MG63 (cell line): ENCODE measurements at regions not wholly inside any gene's neighbourhood (a gene's known extent, or its start where the extent isn't known, plus 50 kb on each side); places are given as distances from the start of the nearest gene placed in this dataset.

Source experiments
- DNase-seq: peaks from one replicate; pipeline ENCODE4 v3.0.0-alpha.2; 2020
- H3K27me3 ChIP-seq: fragments of 250-450 bp; sonication (Bioruptor Pico); 2 replicates; pipeline ENCODE4 v1.5.1; 2020; ENCODE audit warnings: mild to moderate bottlenecking, moderate library complexity
- H3K36me3 ChIP-seq: fragments of 250-450 bp; sonication (Bioruptor Pico); 2 replicates; pipeline ENCODE4 v1.5.1; 2020; ENCODE audit warnings: mild to moderate bottlenecking, moderate library complexity
- H3K4me3 ChIP-seq: fragments of 250-450 bp; sonication (Bioruptor Pico); 2 replicates; pipeline ENCODE4 v1.5.1; 2020; ENCODE audit warnings: mild to moderate bottlenecking, moderate library complexity
- H3K9me3 ChIP-seq: fragments of 250-450 bp; sonication (Bioruptor Pico); 2 replicates; pipeline ENCODE4 v1.5.1; 2020; ENCODE audit warnings: mild to moderate bottlenecking, moderate library complexity

DNA sequence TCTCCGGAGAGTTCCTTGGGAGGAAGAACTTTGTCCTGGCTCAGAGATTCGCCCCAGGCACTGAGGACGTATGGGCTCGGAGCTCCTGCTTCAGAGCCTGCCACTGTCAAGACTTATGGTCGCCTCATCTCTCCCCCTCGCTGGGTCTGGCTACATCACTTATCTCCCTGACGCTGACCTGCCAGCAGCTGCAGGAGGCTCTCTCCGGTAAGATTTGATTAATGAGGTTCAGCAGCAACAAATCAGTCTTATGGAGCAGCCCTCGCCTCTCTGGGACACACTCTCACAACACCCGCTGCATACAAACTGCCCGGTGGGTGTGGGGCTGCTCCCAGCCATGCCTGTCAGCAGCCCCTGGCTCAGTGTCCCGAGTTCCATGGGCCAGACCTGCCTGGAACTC lies 297.8 kb downstream of the RRAGC start:
- no peaks in the 10 kb centered on the region for H3K36me3 ChIP-seq
- H3K9me3 ChIP-seq: no peaks in the 10 kb centered on the region
- no peak overlapping the region for H3K4me3 ChIP-seq
- no peak for DNase-seq
- no peaks in the 10 kb centered on the region for H3K27me3 ChIP-seq

GRCh38 chr1:38561110-38561509 lies 298.5 kb downstream of the RRAGC start:
- DNase-seq: no peak
- Histone ChIP-seq H3K36me3 (no peaks in the 10 kb centered on the region), H3K4me3 (no peak overlapping the region), H3K27me3 (no peaks in the 10 kb centered on the region), H3K9me3 (no peaks in the 10 kb centered on the region)

DNA sequence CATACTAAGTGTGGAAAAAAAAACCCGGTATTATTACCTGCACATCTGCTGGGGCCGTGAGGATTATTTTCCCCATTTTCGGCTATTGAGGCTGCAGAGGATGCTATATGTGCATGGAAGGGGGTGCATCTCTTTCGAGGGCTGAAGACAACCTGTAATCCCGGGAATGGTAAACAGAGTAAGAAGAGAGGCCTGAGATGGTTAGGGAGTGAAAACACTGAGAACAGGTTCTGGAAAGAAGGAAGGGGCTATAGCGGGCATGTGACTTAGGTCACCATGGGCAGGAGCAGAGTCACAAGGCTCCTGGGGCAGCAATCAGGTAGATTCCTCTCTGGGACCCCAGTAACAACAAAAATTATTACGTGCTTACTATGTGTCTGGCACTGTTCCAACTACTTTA lies 299.1 kb downstream of the RRAGC start:
- H3K27me3 ChIP-seq: no peaks in the 10 kb centered on the region
- no peak overlapping the region for H3K4me3 ChIP-seq
- no peak for DNase-seq
- H3K36me3 ChIP-seq: no peaks in the 10 kb centered on the region
- no peaks in the 10 kb centered on the region for H3K9me3 ChIP-seq

GRCh38 chr1:38559446-38560165 lies 300.0 kb downstream of the RRAGC start:
- Histone ChIP-seq H3K9me3 (no peaks in the 10 kb centered on the region), H3K4me3 (no peak overlapping the region), H3K27me3 (no peaks in the 10 kb centered on the region), H3K36me3 (no peaks in the 10 kb centered on the region)
- DNase-seq: no peak

GRCh38 chr1:38558500-38559445 lies 300.8 kb downstream of the RRAGC start:
- H3K4me3 ChIP-seq: no peak overlapping the region
- no peak for DNase-seq

GRCh38 chr1:38558055-38558454 lies 301.5 kb downstream of the RRAGC start:
- no peak overlapping the region for H3K4me3 ChIP-seq
- DNase-seq: no peak
- no peaks in the 10 kb centered on the region for H3K9me3 ChIP-seq
- no peaks in the 10 kb centered on the region for H3K27me3 ChIP-seq
- H3K36me3 ChIP-seq: no peaks in the 10 kb centered on the region

More at GRCh38 chr1:38558500-38559445, 300.8 kb downstream of the RRAGC start:
- Histone ChIP-seq H3K36me3 (no peaks in the 10 kb centered on the region), H3K27me3 (no peaks in the 10 kb centered on the region), H3K9me3 (no peaks in the 10 kb centered on the region)

DNA sequence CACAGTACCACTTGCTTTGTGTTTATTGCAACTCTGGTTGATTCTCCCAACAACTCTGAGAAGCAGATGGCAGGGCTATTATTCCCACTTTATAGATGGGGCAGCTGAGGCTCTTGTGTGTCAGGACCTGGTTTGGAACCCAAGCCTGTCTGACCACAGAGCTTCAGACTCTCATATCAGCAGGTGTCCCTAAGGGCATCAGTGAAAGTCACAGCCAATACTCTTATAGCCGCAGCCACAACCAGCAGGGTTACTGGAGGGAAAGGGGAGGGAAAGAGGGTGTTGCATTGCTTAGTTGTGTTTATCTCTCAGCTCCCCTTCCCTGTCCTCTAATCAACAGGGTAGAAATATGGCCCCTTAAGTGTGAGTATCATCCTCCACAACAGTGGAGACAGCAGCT lies 304.0 kb downstream of the RRAGC start:
- DNase-seq: no peak
- H3K9me3 ChIP-seq: no peaks in the 10 kb centered on the region
- no peaks in the 10 kb centered on the region for H3K36me3 ChIP-seq
- H3K4me3 ChIP-seq: no peak overlapping the region
- H3K27me3 ChIP-seq: no peaks in the 10 kb centered on the region

- H3K36me3 ChIP-seq: no peaks in the 10 kb centered on the region
- no peak for DNase-seq
- H3K27me3 ChIP-seq: no peaks in the 10 kb centered on the region
- H3K4me3 ChIP-seq: no peak overlapping the region
- H3K9me3 ChIP-seq: no peaks in the 10 kb centered on the region
These were observed 304.4 kb downstream of the RRAGC start for GRCh38 chr1:38555130-38555529.

GRCh38 chr1:38551318-38552307 lies 308.0 kb downstream of the RRAGC start:
- H3K27me3 ChIP-seq: no peaks in the 10 kb centered on the region
- no peaks in the 10 kb centered on the region for H3K36me3 ChIP-seq
- no peaks in the 10 kb centered on the region for H3K9me3 ChIP-seq
- no peak for DNase-seq
- H3K4me3 ChIP-seq: no peak overlapping the region

- Histone ChIP-seq H3K4me3 (no peak overlapping the region), H3K36me3 (no peaks in the 10 kb centered on the region), H3K9me3 (no peaks in the 10 kb centered on the region), H3K27me3 (no peaks in the 10 kb centered on the region)
- DNase-seq: no peak
These were observed 310.4 kb downstream of the RRAGC start for GRCh38 chr1:38549191-38549590.

DNA sequence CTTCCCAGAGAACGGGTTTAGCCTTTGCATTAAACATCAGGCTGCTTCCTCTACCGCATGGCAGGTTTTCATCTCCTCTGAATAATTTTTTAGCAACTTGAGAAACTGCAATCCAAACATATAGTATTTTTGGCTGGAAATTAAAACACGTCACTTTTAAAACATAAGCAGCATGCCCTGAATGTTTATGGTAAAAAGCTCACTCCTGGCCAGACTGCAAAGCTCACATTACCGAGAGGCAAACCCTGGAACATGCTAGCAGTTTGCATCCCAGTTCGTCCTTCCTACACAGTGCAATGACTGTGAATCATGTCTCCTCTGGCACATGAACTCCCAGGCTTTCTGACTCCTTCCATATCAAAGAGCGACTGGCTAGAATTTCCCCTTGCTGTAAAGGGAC lies 312.3 kb downstream of the RRAGC start:
- DNase-seq: peak; percentile 86
- H3K36me3 ChIP-seq: no peaks in the 10 kb centered on the region
- H3K9me3 ChIP-seq: no peaks in the 10 kb centered on the region
- H3K27me3 ChIP-seq: no peaks in the 10 kb centered on the region
- H3K4me3 ChIP-seq: no peak overlapping the region

GRCh38 chr1:38546636-38547035 lies 312.9 kb downstream of the RRAGC start:
- Histone ChIP-seq H3K9me3 (no peaks in the 10 kb centered on the region), H3K27me3 (no peaks in the 10 kb centered on the region), H3K36me3 (no peaks in the 10 kb centered on the region), H3K4me3 (no peak overlapping the region)
- DNase-seq: peak; percentile 70

DNA sequence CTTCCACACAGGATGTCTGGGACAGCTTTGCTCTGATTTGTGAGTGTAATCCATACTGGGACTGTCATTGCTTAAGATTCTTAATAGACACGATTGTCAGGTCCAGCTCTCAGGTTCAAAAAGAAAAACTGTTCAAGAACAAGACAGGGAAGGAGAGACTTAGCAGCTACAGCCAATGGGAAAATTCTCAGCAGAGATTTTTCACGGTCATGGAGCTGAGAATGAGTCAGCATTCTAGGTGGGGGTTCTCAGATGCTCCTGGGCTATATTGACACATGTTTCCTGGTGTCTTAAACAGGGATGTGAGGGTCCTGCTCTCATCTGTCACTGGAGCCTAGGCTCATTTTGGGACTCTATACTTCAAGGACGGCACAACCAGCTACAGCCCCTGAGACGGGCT lies 318.3 kb downstream of the RRAGC start:
- Histone ChIP-seq H3K27me3 (no peaks in the 10 kb centered on the region), H3K4me3 (no peak overlapping the region), H3K9me3 (no peaks in the 10 kb centered on the region), H3K36me3 (no peaks in the 10 kb centered on the region)
- DNase-seq: no peak

- Histone ChIP-seq H3K4me3 (no peak overlapping the region), H3K27me3 (no peaks in the 10 kb centered on the region), H3K36me3 (no peaks in the 10 kb centered on the region), H3K9me3 (no peaks in the 10 kb centered on the region)
- DNase-seq: no peak
These were observed 319.6 kb downstream of the RRAGC start for GRCh38 chr1:38539931-38540330.

- Histone ChIP-seq H3K9me3 (no peaks in the 10 kb centered on the region), H3K27me3 (no peaks in the 10 kb centered on the region), H3K4me3 (no peak overlapping the region), H3K36me3 (no peaks in the 10 kb centered on the region)
- no peak for DNase-seq
These were observed 320.7 kb downstream of the RRAGC start for GRCh38 chr1:38538834-38539233.

DNA sequence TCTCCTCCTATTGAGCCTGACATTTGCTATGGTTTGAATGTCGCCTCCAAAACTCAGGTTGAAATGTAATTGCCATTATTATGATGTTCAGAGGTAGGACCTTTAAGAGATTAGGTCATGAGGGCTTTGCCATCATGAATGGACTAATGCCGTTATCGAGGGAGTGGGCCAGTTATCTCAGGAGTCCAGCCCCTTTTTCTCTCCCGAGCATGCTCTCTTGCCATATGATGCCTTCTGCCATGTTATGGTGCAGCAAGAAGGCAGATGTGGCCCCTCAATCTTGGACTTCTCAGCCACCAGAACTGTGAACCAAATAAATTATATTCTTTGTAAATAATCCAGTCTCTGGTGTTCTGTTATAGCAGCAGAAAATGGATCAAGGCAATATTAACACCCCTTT lies 323.5 kb downstream of the RRAGC start:
- Histone ChIP-seq H3K9me3 (no peaks in the 10 kb centered on the region), H3K27me3 (no peaks in the 10 kb centered on the region), H3K36me3 (no peaks in the 10 kb centered on the region), H3K4me3 (no peak overlapping the region)
- DNase-seq: no peak

- peak; percentile 41 for DNase-seq
- H3K27me3 ChIP-seq: no peaks in the 10 kb centered on the region
- no peak overlapping the region for H3K4me3 ChIP-seq
- no peaks in the 10 kb centered on the region for H3K9me3 ChIP-seq
- no peaks in the 10 kb centered on the region for H3K36me3 ChIP-seq
These were observed 325.1 kb downstream of the RRAGC start for GRCh38 chr1:38534473-38534823.
